Coronary artery (tissue), 2 donors: ENCODE measurements at regions not wholly inside any gene's neighbourhood (a gene's known extent, or its start where the extent isn't known, plus 50 kb on each side); places are given as distances from the start of the nearest gene placed in this dataset.
"Not testable (repeated sequence)": the region's sequence is repeated elsewhere in the genome, so short reads cannot be mapped to it uniquely, and the experiment has no call there.

Experiments
- DNase-seq: peaks from one replicate; pipeline ENCODE4 v3.0.0-alpha.2; 2017; ENCODE audit warnings: low spot score
- H3K27ac ChIP-seq, 2 donors: fragments of 200-600 bp; sonication (generic); one replicate each; pipeline ENCODE4 v1.5.1; 2016 to 2019
- H3K4me3 ChIP-seq: fragments of 200-600 bp; sonication (generic); 2 replicates; pipeline ENCODE4 v1.5.1; 2016; ENCODE audit warnings: mild to moderate bottlenecking, moderate library complexity
- TF ChIP-seq, protein P1 (sequence below): fragments of 200-600 bp; sonication (generic); IDR thresholded peaks from one replicate; pipeline ENCODE4 v1.5.1; 2019; ENCODE audit warnings: antibody characterized with exemption

GRCh38 chr6:49284180-49284579 lies 178.9 kb downstream of the MMUT start:
- H3K27ac ChIP-seq, result no peak overlapping the region
- TF ChIP-seq, protein P1, sequence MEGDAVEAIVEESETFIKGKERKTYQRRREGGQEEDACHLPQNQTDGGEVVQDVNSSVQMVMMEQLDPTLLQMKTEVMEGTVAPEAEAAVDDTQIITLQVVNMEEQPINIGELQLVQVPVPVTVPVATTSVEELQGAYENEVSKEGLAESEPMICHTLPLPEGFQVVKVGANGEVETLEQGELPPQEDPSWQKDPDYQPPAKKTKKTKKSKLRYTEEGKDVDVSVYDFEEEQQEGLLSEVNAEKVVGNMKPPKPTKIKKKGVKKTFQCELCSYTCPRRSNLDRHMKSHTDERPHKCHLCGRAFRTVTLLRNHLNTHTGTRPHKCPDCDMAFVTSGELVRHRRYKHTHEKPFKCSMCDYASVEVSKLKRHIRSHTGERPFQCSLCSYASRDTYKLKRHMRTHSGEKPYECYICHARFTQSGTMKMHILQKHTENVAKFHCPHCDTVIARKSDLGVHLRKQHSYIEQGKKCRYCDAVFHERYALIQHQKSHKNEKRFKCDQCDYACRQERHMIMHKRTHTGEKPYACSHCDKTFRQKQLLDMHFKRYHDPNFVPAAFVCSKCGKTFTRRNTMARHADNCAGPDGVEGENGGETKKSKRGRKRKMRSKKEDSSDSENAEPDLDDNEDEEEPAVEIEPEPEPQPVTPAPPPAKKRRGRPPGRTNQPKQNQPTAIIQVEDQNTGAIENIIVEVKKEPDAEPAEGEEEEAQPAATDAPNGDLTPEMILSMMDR, result no peak
- no peak for DNase-seq

GRCh38 chr6:49274809-49275769 lies 188.0 kb downstream of the MMUT start:
- H3K27ac ChIP-seq, H3K4me3 ChIP-seq, DNase-seq: not testable (repeated sequence)

More at GRCh38 chr6:49284180-49284579, 178.9 kb downstream of the MMUT start:
- no peak overlapping the region for H3K4me3 ChIP-seq

- Histone ChIP-seq H3K27ac (no peak overlapping the region), H3K4me3 (no peak overlapping the region)
- TF ChIP-seq, protein P1, result no peak
- DNase-seq, result no peak
Measured at GRCh38 chr6:49269190-49269589, 193.9 kb downstream of the MMUT start.

- Histone ChIP-seq H3K4me3 (no peak overlapping the region), H3K27ac (no peak overlapping the region)
- no peak for DNase-seq
- TF ChIP-seq, protein P1, result no peak
Measured at GRCh38 chr6:49264909-49265308, 198.1 kb downstream of the MMUT start.

DNA sequence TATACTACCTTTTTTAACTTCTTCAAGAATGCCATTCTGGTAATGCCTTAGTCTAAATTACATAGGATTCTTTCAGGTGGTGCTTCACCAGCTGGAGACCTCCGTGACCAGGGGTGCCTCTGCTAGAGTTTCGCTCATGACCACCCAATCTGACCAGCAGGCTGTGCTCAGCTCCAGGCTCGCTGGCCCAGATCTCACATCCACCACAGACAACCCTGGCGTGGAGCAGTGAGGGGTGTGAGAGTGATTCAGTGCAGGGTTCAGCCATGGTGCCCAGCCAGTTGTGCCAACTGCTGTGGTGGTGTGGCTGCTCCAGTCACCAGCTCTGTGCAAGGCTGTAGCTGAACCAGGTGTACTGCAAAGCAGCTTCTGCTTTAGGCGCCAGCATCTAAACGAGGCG lies 198.6 kb downstream of the MMUT start:
- no peak overlapping the region for H3K4me3 ChIP-seq
- no peak overlapping the region for H3K27ac ChIP-seq
- no peak for DNase-seq
- TF ChIP-seq, protein P1, result no peak

DNA sequence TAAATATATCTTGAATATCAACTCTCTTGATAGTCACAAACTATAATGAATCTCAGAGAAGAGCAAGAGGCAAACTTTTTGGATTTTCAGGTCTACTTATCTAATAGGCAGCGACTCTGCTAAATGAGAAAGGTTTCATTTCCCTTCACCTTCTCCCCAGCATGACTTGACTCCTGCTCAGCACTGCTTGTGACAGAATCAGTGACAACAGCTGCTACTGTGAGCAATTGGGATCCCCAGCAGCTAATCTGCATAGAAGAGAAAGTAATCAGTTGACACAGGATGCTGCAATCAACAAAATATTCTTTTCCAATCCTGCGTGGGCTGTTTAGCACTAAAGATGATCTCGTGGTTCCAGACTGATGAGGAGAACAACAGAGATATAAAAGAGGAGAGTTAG lies 205.5 kb downstream of the MMUT start:
- no peak overlapping the region for H3K4me3 ChIP-seq
- DNase-seq, result no peak
- H3K27ac ChIP-seq, result no peak overlapping the region
- TF ChIP-seq, protein P1, result no peak

- DNase-seq, result no peak
- TF ChIP-seq, protein P1, result no peak
- Histone ChIP-seq H3K27ac (no peak overlapping the region), H3K4me3 (no peak overlapping the region)
Measured at GRCh38 chr6:49255335-49255734, 207.7 kb downstream of the MMUT start.
